ENCODE measurements at regions not wholly inside any gene's neighbourhood (a gene's known extent, or its start where the extent isn't known, plus 50 kb on each side); places are given as distances from the start of the nearest gene placed in this dataset.
"Not testable (repeated sequence)": the region's sequence is repeated elsewhere in the genome, so short reads cannot be mapped to it uniquely, and the experiment has no call there.

DNA sequence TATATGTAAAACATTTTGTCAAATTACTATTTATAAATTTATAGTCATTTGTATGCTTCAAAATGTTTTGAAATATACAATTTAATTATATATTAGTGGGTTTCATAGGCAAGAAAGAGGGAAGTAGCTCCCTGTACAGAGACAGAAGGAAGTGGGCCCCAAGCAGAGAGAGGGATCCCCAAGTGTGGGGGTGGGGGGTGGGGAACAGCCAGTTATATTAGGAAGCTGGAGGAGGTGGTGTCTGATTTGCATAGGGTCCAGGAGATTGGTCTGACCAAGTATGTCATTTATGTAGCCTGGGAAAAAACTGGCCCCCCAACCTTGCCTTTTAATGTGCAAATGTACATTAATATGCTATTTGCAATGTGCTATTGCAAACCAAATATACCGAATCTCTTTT is 76.5 kb upstream of the ZSWIM2 start:
- DNase-seq = no peak

DNA sequence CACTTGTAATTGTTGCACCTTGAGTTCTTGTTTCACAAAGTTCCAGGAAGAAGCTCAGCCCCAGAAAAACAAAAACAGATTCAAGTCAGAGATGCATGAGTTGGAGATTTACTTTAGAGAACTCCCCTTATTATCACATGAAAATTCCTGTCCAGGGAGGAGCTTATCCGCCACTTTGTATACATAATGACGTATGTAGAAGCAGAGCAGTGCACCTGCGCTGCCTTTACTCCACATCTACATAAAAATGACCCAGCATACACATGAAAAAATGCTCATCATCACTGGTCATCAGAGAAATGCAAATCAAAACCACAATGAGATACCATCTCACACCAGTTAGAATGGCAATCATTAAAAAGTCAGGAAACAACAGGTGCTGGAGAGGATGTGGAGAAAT is 73.3 kb upstream of the ZSWIM2 start:
- not testable (repeated sequence) for DNase-seq

DNA sequence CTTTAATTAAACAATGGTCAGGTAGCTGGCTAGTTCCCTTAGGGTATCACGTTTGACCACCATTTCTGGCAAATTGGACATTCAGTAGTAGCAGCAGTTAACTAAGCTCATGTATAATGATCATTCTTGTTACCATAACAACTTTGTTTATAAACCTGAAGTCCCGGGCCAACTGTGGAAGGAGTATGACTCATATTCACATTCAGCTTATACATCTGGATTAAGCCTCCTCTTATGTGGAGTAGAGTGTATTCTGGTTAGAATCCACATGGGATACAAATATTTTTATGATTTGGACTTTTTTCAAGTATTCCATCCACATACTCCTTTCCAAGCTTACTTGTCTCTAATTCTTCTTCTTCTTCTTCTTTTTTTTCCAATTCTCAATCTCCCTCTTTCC is 70.3 kb upstream of the ZSWIM2 start:
- DNase-seq = peak; percentile 79

DNA sequence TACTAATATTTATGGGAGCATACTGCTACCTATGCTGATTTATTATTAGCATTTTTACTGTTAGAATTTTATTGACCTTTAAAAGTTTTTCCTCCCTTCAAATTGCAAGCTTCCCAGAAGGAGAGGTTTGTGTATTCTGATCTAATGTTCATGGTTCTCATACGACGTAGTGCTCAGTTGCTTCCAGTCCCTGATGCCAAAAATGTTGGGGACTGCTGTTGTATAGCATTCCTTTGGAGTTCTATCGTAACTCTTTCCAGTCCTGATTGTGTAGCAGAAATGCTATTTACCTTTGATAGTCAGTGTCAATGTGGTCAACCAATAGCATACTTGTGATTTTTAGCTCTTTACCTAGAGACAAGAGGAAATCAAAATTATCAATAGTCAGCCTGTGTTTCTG is 69.5 kb upstream of the ZSWIM2 start:
- peak; percentile 71 for DNase-seq

DNA sequence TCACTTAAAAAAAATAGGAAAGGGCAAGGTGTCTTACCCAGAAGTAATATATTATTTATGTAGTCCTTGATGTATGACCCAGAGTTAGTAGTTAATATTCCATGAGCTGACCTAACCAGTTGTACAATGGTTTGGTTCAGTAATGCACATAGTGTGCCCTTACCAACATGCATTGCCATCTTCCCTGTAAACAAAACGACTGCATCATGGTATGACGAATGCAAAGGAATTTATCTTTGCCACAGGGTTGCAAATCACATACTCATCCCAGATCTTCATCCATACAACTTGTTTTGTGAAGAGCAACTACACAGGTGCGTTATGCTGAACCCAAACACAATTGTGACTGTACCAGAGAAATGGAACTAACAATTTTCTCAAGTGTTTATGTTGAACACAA is 68.9 kb upstream of the ZSWIM2 start:
- DNase-seq = no peak

DNA sequence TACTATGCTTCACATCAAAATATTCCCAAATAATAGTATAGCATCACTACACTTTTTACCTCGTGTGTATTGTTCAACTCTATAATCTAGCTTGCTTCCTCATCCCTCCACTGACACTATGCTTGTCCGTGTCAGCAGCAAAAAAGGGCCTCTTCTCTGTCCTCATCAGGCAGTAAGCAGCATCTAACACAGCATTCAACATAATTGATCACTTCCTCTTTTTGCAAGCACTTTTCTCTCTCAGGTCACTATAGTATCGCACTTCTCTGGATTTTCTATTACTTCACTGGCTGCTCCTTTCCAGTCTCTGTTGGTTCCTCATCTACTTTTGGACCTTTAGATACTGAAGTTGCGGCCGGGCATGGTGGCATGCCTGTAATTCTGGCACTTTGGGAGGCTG is 64.9 kb upstream of the ZSWIM2 start:
- DNase-seq = no peak

DNA sequence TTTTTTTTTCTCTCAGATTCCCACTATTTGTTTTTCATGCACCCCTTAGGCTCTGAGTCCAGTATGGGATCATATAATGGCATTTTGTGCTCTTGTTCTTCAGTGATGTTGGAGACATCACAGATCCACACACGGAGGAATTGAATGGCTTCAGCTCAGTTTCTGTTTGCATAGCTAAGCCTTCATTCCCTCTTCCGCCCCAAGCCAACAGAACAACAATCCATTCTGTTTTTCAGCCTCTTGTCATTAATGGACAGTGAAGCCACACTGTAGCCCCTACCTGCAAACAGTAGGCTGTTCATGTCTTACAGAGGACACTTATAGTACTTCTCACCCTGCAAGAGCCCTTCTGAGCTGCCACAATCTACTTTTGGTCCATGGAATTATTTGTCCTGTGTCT is 64.0 kb upstream of the ZSWIM2 start:
- DNase-seq = no peak

DNA sequence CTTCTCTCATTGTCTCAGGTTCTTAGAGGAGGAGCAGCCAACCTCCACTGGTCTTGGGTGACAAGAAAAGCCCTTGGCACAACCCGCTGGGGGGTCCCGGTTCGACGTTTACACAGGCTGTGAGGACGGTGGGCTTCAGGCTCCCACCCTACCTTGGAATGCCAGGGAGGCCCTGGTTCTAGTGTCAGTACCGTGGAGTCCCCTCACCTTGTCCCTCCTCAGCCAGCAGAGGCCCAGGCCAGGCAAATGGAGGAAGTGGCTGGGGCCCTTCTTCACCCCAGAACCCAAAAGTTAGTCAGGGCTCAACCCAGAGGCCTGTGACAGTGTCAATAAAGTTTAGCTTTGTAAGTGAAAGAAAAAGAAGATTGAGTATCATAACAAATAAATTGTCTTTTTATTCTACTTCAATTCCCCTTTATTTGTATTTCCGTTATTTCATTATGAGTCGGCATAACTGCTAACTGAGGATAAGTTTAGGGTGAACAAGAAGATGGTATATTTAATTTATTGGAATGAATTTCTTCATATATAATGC is 62.6 kb upstream of the ZSWIM2 start:
- no peak for DNase-seq

DNA sequence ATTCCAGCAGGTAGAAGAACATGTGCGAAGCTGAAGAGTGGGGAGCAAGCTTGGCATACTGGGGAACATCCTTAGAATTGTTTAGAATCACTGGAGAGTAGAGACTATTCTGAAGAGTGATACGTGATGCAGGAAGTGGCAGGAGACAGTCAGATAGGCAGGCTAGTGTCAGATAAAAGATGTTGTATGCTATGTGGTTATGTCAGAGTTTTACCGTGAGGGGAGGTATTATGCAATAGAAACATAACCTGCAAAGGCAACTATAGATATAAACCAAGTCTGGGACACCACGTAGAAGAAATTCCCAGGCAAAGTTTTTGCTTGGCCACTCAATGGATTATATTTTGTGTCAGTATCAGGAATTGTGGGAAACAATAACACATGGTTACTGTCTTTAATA is 62.0 kb upstream of the ZSWIM2 start:
- DNase-seq = no peak

DNA sequence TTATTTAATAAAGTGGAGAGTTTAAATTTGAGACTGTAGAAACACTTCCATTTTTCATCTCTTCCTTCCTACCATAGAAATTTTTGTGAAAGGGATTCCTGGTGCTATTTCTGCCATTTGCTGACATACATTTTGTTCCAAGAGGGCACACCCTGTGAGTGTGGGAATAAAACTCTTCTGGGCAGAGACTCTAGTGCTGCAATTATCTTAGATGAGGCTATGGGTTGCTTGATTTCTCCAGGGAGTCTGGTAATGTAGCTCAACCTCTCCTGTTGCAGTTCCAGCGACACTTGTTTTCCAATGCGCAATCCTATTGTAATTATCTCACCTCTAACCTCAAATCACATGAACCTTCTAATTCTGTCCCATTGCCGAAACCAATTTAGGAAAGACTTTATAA is 60.1 kb upstream of the ZSWIM2 start:
- no peak for DNase-seq

DNA sequence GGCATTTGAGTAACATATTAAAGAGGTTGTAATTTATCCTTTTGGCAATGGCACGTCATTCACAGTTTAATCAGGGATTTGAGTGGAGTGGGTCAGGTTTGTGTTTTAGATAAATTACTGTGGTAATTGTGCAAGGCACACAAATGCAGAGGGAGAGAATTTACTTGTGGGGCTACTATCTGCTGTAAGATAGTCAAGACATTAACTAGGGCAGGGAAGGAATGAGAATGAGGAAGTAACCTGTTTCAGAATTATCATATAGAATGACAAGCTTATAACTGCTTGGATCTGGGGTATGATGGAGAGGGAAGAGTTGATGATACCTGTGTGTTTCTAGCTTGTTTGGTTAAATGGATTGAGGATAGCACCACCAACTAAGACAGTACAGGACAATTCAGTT is 58.9 kb upstream of the ZSWIM2 start:
- no peak for DNase-seq

DNA sequence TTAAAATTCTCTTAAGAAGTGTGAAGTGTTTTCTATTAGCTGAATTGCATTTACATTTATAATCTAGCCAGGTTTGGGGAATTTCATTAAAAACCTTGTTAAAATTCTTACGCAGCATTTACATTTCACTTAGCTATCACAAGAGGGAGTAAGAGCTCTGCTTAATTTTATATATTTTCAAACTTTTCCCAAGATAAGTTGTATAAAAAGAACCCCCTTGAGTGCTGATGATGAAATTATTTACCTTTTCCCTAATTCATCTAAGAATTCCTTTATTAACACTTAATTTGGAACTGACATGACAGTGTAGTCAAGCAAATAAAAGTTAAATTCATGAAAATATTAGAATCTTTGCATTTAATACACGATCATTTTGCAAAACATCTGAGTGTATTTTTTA is 54.2 kb upstream of the ZSWIM2 start:
- DNase-seq = no peak

All from hindlimb muscle (tissue), 1 donor.